Lower lobe of right lung (tissue), 2 donors: ENCODE measurements at regions not wholly inside any gene's neighbourhood (a gene's known extent, or its start where the extent isn't known, plus 50 kb on each side); places are given as distances from the start of the nearest gene placed in this dataset.

ENCODE experiments used
- ATAC-seq, 2 donors: fragments of 200-7000 bp; cut with Tn5 transposase; one replicate each; pipeline ENCODE4 v1.9.1; 2020 to 2022; ENCODE audit warnings: mild to moderate bottlenecking in 2 of 2, moderate library complexity in 2 of 2
- DNase-seq: peaks from one replicate; pipeline ENCODE4 v3.0.0-alpha.2; 2020
- H3K27ac ChIP-seq: fragments of 200-600 bp; one replicate; pipeline ENCODE4 v1.8.0; 2022
- H3K27me3 ChIP-seq: fragments of 200-600 bp; one replicate; pipeline ENCODE4 v1.8.0; 2022; ENCODE audit warnings: low read depth
- H3K36me3 ChIP-seq: fragments of 200-600 bp; one replicate; pipeline ENCODE4 v1.8.0; 2022; ENCODE audit warnings: mild to moderate bottlenecking
- H3K4me1 ChIP-seq: fragments of 200-600 bp; one replicate; pipeline ENCODE4 v1.8.0; 2022
- H3K4me3 ChIP-seq: fragments of 200-600 bp; one replicate; pipeline ENCODE4 v1.8.0; 2022; ENCODE audit warnings: mild to moderate bottlenecking
- H3K9me3 ChIP-seq: fragments of 200-600 bp; one replicate; pipeline ENCODE4 v1.8.0; 2022
- intact Hi-C: fragments of 100-400 bp; cut with DNase I; formaldehyde crosslinking; loops from one replicate; pipeline ENCODE4 v1.11.0; 2022
- TF ChIP-seq, protein P1 (sequence below): fragments of 200-600 bp; IDR thresholded peaks from one replicate; pipeline ENCODE4 v1.8.0; 2022; ENCODE audit warnings: antibody characterized with exemption, mild to moderate bottlenecking
- donor health status: DM: no; HTN: yes; CAD: no; lungs with severe emphysema.

DNA sequence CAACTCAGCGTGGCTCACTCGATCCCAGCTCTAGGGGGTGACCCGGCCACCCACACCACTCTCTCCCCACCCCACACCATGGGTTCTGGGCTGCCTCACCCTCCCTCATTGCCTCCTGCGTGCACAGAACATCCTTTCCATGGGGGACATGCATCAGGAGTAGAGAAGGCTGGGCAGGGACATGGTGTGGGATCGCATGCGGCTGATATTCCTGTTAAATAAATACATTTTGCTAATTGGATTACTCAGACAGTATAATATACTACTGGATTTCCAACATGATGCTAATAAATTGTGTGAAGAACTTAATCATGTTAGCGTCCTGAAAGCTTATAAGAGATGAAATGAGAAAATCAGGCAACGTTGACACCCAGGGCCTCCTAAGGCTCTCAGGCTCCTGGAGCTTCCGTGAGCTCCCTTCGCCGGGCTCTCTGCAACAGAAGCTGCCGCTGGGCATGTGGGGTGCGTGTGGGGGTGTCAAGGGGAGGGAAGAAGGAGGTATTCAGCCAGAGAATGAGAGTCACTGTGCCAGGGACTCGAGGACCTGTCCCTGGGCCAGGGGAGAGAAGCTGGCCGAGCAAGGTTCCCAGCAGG, 173.1 kb upstream of the TNRC6C start:
- no peak for DNase-seq
- ATAC-seq: no peak
- H3K9me3 ChIP-seq: no peaks in the 10 kb centered on the region
- TF ChIP-seq, protein P1, sequence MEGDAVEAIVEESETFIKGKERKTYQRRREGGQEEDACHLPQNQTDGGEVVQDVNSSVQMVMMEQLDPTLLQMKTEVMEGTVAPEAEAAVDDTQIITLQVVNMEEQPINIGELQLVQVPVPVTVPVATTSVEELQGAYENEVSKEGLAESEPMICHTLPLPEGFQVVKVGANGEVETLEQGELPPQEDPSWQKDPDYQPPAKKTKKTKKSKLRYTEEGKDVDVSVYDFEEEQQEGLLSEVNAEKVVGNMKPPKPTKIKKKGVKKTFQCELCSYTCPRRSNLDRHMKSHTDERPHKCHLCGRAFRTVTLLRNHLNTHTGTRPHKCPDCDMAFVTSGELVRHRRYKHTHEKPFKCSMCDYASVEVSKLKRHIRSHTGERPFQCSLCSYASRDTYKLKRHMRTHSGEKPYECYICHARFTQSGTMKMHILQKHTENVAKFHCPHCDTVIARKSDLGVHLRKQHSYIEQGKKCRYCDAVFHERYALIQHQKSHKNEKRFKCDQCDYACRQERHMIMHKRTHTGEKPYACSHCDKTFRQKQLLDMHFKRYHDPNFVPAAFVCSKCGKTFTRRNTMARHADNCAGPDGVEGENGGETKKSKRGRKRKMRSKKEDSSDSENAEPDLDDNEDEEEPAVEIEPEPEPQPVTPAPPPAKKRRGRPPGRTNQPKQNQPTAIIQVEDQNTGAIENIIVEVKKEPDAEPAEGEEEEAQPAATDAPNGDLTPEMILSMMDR: no peak
- H3K36me3 ChIP-seq: no peaks in the 10 kb centered on the region
- H3K27ac ChIP-seq: no peak overlapping the region
- peaks cover 8% of the 10 kb centered on the region for H3K27me3 ChIP-seq
- H3K4me3 ChIP-seq: no peak overlapping the region
- intact Hi-C loops: no loop called here
- peaks cover under 1% of the 10 kb centered on the region for H3K4me1 ChIP-seq

DNA sequence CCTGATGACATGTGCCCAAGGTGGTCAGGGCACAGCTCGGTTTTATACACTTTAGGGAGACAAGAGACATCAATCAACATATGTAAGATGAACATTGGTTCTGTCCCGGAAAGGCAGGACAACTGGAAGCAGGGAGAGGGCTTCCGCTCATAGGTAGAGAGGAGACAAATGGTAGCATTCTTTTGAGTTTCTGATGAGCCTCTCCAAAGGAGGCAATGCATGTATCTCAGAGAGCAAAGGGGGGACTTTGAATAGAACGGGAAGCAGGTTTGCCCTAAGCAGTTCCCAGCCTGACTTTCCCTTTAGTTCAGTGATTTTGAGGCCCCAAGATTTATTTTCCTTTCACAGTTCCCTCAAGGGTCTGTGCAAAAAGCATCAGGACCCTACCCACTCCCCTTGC, 172.4 kb upstream of the TNRC6C start:
- no peaks in the 10 kb centered on the region for H3K4me1 ChIP-seq
- peaks cover 10% of the 10 kb centered on the region for H3K27me3 ChIP-seq
- no peak overlapping the region for H3K4me3 ChIP-seq
- no peak overlapping the region for H3K27ac ChIP-seq
- H3K36me3 ChIP-seq: no peaks in the 10 kb centered on the region
- no peak for ATAC-seq
- DNase-seq: no peak
- no peaks in the 10 kb centered on the region for H3K9me3 ChIP-seq
- intact Hi-C loops: no loop called here
- TF ChIP-seq, protein P1: no peak

DNA sequence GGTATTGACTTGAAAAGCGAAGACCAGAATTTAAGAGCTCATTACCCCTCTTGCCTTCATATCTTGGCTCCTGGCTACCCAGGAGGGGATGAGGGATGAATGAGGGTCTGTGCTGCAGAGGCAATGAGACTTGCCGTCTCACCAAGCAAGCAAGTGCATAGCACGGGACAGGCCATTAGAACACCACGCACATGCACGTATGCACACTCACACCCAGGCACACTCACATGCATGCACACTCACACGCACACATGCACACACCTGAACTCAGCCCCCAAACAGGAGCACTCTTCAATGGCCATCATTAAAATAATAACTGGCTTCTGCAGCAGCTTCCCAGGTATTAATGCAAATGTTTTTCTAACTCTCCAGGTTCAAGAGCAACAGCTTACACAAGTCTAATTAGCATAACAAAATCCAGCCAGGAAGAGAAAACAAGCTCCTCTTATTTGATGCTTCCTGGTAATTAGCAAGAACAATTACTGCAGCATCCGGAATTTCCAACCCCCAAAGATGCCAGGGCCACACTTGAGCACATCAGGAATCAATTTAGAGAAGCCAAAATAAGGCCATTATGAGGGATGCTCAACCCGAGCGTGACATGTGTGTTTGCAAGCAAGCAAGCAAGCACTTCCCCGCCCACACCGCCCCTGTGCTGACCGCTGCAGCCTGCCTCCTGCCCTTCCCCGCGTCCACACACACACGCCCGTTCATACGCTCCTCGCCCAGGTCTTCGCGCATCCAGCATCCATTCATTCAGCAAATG, 171.6 kb upstream of the TNRC6C start:
- H3K27me3 ChIP-seq: peaks cover 14% of the 10 kb centered on the region
- H3K4me1 ChIP-seq: no peaks in the 10 kb centered on the region
- no peak overlapping the region for H3K4me3 ChIP-seq
- TF ChIP-seq, protein P1: no peak
- intact Hi-C loops: no loop called here
- no peak for DNase-seq
- H3K9me3 ChIP-seq: no peaks in the 10 kb centered on the region
- H3K36me3 ChIP-seq: no peaks in the 10 kb centered on the region
- no peak overlapping the region for H3K27ac ChIP-seq
- ATAC-seq: no peak

DNA sequence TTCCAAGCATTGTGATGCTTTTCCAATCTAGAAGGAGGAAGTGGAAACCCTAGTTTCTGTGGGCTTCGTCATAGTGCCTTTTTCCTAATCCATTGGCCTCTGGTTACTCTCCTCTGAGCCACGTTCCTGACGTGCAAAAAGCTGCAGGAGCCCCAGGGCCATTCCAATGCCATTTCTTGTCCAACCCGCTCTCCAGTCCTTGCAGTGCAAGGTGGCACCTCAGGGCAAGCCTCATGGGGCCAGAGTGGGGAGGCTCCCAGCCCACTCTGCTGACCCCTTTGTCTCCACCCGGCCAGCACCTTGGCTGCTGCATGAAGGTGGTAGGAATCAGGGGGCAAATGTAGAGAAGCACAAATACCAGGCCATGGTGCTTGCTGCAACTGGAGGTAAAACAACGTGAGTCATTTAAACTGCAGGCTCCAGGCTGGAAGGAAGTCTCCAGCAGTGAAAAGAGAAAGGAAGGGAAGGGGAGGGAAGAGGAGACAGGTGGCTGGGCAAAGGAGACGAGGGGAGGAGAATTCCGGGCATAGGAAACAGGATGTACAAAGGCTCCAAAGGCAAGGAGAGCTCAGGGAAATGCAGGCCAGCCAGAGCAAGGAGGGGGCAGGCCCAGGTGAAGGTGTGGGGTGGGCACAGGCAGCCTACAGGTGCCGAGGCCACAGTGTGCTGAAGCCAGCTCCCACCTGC, 168.2 kb upstream of the TNRC6C start:
- no peaks in the 10 kb centered on the region for H3K9me3 ChIP-seq
- DNase-seq (no peak), ATAC-seq (no peak)
- H3K36me3 ChIP-seq: no peaks in the 10 kb centered on the region
- TF ChIP-seq, protein P1: no peak
- no peak overlapping the region for H3K27ac ChIP-seq
- H3K27me3 ChIP-seq: peaks cover 22% of the 10 kb centered on the region
- H3K4me3 ChIP-seq: no peak overlapping the region
- no peaks in the 10 kb centered on the region for H3K4me1 ChIP-seq
- intact Hi-C loops: no loop called here

DNA sequence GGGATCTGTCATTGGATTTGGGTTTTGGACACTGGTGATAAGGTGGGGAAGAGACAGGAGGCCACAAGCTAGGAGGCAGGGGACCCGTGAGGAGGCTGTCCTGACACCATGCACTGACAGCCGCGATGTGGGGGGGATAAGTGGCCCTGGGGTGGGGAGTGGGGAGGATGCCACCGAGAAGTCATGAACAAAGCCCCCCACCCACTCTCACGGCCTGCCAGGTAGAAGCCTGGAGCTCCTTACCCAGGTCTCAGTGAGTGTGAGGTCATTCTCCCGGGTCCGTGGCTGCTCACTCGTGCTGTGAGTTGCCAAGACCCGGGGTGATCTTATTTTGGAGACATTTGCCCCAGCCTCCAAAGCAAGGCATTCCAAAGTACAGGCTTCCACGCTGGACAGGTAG, 165.9 kb upstream of the TNRC6C start:
- Histone ChIP-seq H3K4me3 (no peak overlapping the region), H3K4me1 (peaks cover 6% of the 10 kb centered on the region), H3K9me3 (no peaks in the 10 kb centered on the region), H3K27ac (no peak overlapping the region), H3K27me3 (peaks cover 19% of the 10 kb centered on the region), H3K36me3 (no peaks in the 10 kb centered on the region)
- no peak for DNase-seq
- no peak for ATAC-seq
- TF ChIP-seq, protein P1: no peak
- intact Hi-C loops: no loop called here
